PC-3 (cell line): ENCODE measurements at regions not wholly inside any gene's neighbourhood (a gene's known extent, or its start where the extent isn't known, plus 50 kb on each side); places are given as distances from the start of the nearest gene placed in this dataset.
"Not testable (repeated sequence)": the region's sequence is repeated elsewhere in the genome, so short reads cannot be mapped to it uniquely, and the experiment has no call there.

Experiments used
- ATAC-seq: fragments of 200-7000 bp; cut with Tn5 transposase; 2 replicates; pipeline ENCODE4 v1.9.1; 2020; ENCODE audit warnings: mild to moderate bottlenecking, moderate library complexity
- BruUV-seq: library from RNA; stranded (reverse); fragments of 400-500 nt; replicated peaks from 2 replicates; lab custom pipeline; 2021; lab: Mats Ljungman, UMichigan
- CTCF ChIA-PET: fragments of 300-600 bp; sonication (Branson Sonifier 250); formaldehyde crosslinking; loops from one replicate; lab custom pipeline; 2022; ENCODE audit warnings: antibody characterized with exemption; lab: Charles Lee
- POLR2A ChIA-PET: fragments of 300-600 bp; sonication (Branson Sonifier 250); formaldehyde crosslinking; loops from one replicate; lab custom pipeline; 2022; ENCODE audit warnings: antibody characterized with exemption; ENCODE audit not compliant: unreplicated experiment; lab: Charles Lee
- DNase-seq: peaks from one replicate; pipeline ENCODE4 v3.0.0-alpha.2; 2015
- H2AFZ ChIP-seq: fragments of 300-600 bp; sonication (generic); 2 replicates; pipeline ENCODE4 v1.6.0; 2016; ENCODE audit warnings: antibody characterized with exemption, low read length
- H3F3A ChIP-seq: fragments of 300-600 bp; sonication (generic); one replicate; pipeline ENCODE4 v1.6.0; 2017; ENCODE audit warnings: antibody characterized with exemption, low read length, control low read depth, mild to moderate bottlenecking; ENCODE audit not compliant: unreplicated experiment
- H3K27ac ChIP-seq: fragments of 300-600 bp; sonication (generic); 2 replicates; pipeline ENCODE4 v1.5.1; 2016; ENCODE audit warnings: mild to moderate bottlenecking, low read length
- H3K27me3 ChIP-seq: fragments of 300-600 bp; sonication (generic); 2 replicates; pipeline ENCODE4 v1.6.1; 2016; ENCODE audit warnings: low read length, mixed read lengths
- H3K36me3 ChIP-seq: fragments of 300-600 bp; sonication (generic); 2 replicates; pipeline ENCODE4 v1.6.1; 2016; ENCODE audit warnings: low read depth, mixed run types, low read length, mixed read lengths
- H3K4me1 ChIP-seq: fragments of 300-600 bp; sonication (generic); 2 replicates; pipeline ENCODE4 v1.5.1; 2016; ENCODE audit warnings: low read length; ENCODE audit not compliant: insufficient read depth
- H3K4me2 ChIP-seq: fragments of 300-600 bp; sonication (generic); 2 replicates; pipeline ENCODE4 v1.6.0; 2016; ENCODE audit warnings: low read length
- H3K4me3 ChIP-seq: fragments of 300-600 bp; sonication (generic); 2 replicates; pipeline ENCODE4 v1.5.1; 2016; ENCODE audit warnings: mild to moderate bottlenecking, low read length, mixed read lengths
- H3K79me2 ChIP-seq: fragments of 300-600 bp; sonication (generic); 2 replicates; pipeline ENCODE4 v1.6.1; 2017; ENCODE audit warnings: low read length, mixed read lengths
- H3K9ac ChIP-seq: fragments of 300-600 bp; sonication (generic); 2 replicates; pipeline ENCODE4 v1.6.0; 2016; ENCODE audit warnings: mild to moderate bottlenecking, low read length
- H3K9me2 ChIP-seq: fragments of 300-600 bp; sonication (generic); replicated peaks from 2 replicates; pipeline ENCODE4 v1.6.1; 2016; ENCODE audit warnings: mixed run types, low read length, mixed read lengths
- H3K9me3 ChIP-seq: fragments of 300-600 bp; sonication (generic); 2 replicates; pipeline ENCODE4 v1.6.1; 2016; ENCODE audit warnings: low read length, mixed read lengths
- H4K20me1 ChIP-seq: fragments of 300-600 bp; sonication (generic); 2 replicates; pipeline ENCODE4 v1.6.1; 2016; ENCODE audit warnings: low read length, mixed read lengths
- intact Hi-C: fragments of 100-400 bp; cut with micrococcal nuclease; formaldehyde crosslinking; loops from 2 replicates; pipeline ENCODE4 v1.9.0; 2023

DNA sequence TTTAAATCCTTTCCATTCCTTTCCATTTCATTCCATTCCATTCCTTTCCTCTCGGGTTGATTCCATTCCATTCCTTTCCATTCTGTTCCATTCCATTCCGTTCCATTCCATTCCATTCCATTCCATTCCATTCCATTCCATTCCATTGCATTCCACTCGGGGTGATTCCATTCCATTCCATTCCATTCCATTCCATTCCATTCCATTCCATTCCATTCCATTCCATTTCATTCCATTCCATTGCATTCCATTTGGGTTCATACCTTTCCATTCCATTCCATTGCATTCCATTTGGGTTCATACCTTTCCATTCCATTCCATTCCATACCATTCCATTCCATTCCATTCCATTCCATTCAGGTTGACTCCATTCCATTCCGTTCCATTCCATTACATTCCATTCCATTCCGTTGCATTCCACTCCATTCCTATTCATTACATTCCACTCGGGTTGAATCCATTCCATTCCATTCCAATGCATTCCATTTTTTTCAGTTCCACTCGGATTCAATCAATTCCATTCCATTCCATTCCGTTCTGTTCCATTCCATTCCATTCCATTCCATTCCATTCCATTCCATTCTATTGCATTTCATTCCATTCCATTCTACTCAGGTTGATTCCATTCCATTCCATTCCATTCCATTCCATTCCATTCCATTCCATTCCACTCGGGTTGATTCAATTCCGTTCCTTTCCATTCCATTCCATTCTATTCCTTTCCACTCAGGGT, 164.4 kb downstream of the CWH43 start:
- POLR2A ChIA-PET, DNase-seq, H3K9me2 ChIP-seq, H3K27me3 ChIP-seq, intact Hi-C loops, H4K20me1 ChIP-seq, H3K36me3 ChIP-seq, H3K4me1 ChIP-seq, CTCF ChIA-PET, BruUV-seq, H2AFZ ChIP-seq, H3K4me3 ChIP-seq, H3K27ac ChIP-seq, H3K9ac ChIP-seq, H3K4me2 ChIP-seq, H3F3A ChIP-seq, H3K79me2 ChIP-seq: not testable (repeated sequence)
- H3K9me3 ChIP-seq = peaks cover 53% of the 10 kb centered on the region
- 0 out of 2 replicates have a peak, but pooled peaks have one; percentile 17 for ATAC-seq

DNA sequence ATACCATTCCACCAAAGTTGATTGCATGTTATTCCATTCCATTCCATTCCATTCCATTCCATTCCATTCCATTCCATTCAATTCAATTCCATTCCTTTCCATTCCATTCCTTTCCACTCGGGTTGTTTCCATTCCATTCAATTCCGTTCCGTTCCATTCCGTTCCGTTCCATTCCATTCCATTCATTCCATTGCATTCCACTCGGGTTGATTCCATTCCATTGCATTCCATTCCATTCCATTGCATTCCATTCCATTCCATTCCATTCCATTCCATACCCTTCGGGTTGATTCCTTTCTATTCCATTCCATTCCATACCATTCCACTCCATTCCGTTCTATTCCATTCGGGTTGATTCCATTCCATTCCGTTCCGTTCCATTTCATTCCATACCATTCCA, 166.9 kb downstream of the CWH43 start:
- H3K4me3 ChIP-seq, POLR2A ChIA-PET, H3K9ac ChIP-seq, H3F3A ChIP-seq, H3K36me3 ChIP-seq, BruUV-seq, H2AFZ ChIP-seq, H3K27me3 ChIP-seq, H3K4me1 ChIP-seq, H3K9me2 ChIP-seq, ATAC-seq, H3K4me2 ChIP-seq, H4K20me1 ChIP-seq, DNase-seq, H3K79me2 ChIP-seq, intact Hi-C loops, H3K27ac ChIP-seq, CTCF ChIA-PET: not testable (repeated sequence)
- peaks cover 48% of the 10 kb centered on the region for H3K9me3 ChIP-seq

DNA sequence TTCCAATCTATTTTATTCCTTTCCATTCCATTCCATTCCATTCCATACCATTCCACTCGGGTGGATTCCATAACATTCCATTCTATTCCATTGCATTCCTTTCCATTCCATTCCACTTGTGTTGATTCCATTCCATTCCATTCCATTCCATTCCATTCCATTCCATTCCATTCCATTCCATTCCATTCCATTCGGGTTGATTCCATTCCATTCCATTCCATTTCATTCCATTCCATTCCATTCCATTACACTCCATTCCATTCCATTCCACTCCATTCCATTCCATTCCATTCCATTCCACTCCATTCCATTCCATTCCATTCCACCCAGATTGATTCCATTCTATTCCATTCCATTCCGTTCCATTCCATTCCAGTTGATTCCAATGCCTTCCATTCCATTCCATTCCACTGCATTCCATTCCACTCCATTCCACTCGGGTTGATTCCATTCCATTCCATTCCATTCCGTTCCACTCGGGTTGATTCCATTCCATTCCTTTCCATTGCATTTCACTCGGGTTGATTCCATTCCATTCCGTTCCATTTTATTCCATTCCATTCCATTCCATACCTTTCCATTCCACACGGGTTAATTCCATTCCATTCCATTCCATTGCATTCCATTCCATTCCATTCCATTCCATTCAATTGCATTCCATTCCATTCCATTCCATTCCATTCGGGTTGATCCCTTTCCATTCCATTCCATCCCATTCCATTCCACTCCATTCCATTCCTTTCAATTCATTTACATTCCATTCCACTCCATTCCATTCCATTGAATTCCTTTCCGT, 168.4 kb downstream of the CWH43 start:
- H3K9me2 ChIP-seq, ATAC-seq, H3K4me2 ChIP-seq, POLR2A ChIA-PET, H3K4me1 ChIP-seq, H3K27ac ChIP-seq, H3K79me2 ChIP-seq, H3F3A ChIP-seq, H3K9ac ChIP-seq, intact Hi-C loops, H2AFZ ChIP-seq, H3K4me3 ChIP-seq, H3K36me3 ChIP-seq, BruUV-seq, CTCF ChIA-PET, H3K27me3 ChIP-seq, H4K20me1 ChIP-seq: not testable (repeated sequence)
- DNase-seq = peak; percentile 23
- H3K9me3 ChIP-seq = peaks cover 45% of the 10 kb centered on the region

DNA sequence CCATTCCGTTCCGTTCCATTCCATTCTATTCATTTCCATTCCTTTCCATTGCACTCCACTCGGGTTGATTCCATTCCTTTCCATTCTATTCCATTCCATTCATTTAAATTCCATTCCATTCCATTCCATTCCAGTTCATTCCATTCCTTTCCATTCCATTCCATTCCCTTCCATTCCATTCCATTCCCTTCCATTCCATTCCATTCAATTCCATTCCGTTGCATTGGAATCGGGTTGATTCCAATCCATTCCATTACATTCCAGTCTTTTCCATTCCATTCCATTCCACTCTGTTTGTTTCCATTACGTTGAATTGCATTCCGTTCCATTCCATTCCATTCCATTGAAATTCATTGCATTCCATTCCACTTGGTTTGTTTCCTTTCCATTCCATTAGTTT, 169.2 kb downstream of the CWH43 start:
- H3K4me2 ChIP-seq, H4K20me1 ChIP-seq, H3K9ac ChIP-seq, H3K79me2 ChIP-seq, H3K4me3 ChIP-seq, H2AFZ ChIP-seq, BruUV-seq, H3K9me2 ChIP-seq, intact Hi-C loops, ATAC-seq, CTCF ChIA-PET, DNase-seq, H3K27me3 ChIP-seq, POLR2A ChIA-PET, H3K36me3 ChIP-seq, H3K27ac ChIP-seq, H3F3A ChIP-seq, H3K4me1 ChIP-seq: not testable (repeated sequence)
- peaks cover 38% of the 10 kb centered on the region for H3K9me3 ChIP-seq

DNA sequence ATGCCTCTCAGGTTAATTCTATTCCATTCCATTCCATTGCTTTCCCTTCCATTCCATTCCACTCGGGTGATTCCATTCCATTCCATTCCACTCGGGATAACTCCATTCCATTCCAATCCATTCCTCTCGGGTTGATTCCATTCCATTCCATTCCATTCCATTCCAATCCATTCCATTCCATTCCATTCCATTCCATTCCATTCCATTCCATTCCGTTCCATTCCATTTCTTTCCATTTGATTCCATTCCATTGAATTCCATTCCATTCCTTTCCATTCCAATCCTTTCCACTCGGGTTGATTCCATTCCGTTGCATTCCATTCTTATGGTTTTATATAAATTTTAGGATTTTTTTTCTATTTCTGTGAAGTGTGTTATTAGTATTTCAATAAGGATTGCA, 170.2 kb downstream of the CWH43 start:
- BruUV-seq, DNase-seq, H3K9ac ChIP-seq, H3K9me2 ChIP-seq, H3K4me3 ChIP-seq, H3K27ac ChIP-seq, POLR2A ChIA-PET, intact Hi-C loops, H2AFZ ChIP-seq, CTCF ChIA-PET, H3K4me2 ChIP-seq, H3F3A ChIP-seq, H3K36me3 ChIP-seq, H3K27me3 ChIP-seq, ATAC-seq, H3K79me2 ChIP-seq, H4K20me1 ChIP-seq, H3K4me1 ChIP-seq: not testable (repeated sequence)
- peaks cover 32% of the 10 kb centered on the region for H3K9me3 ChIP-seq

DNA sequence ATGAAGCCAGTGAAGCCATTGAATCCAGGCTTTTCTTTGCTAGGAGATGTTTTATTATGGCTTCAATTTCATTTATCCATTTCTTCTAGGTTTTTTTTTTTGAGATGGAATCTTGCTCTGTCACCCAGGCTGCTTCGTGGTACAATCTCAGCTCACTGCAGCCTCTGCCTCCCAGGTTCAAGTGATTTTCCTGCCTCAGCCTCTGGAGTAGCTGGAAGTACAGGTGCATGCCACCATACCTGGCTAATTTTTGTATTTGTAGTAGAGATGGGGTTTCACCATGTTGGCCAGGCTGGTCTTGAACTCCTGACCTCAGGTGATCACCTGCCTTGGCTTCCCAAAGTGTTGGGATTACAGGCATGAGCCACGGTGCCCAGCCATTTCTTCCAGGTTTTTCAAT, 171.6 kb downstream of the CWH43 start:
- H3F3A ChIP-seq, H4K20me1 ChIP-seq, H3K4me1 ChIP-seq, H3K4me2 ChIP-seq, H3K79me2 ChIP-seq, H2AFZ ChIP-seq, CTCF ChIA-PET, H3K9ac ChIP-seq, POLR2A ChIA-PET, H3K27ac ChIP-seq, intact Hi-C loops, DNase-seq, H3K9me2 ChIP-seq, BruUV-seq, H3K27me3 ChIP-seq, ATAC-seq, H3K36me3 ChIP-seq, H3K4me3 ChIP-seq: not testable (repeated sequence)
- peaks cover 28% of the 10 kb centered on the region for H3K9me3 ChIP-seq
